Left ventricle myocardium superior (tissue), 1 donor: ENCODE measurements at regions not wholly inside any gene's neighbourhood (a gene's known extent, or its start where the extent isn't known, plus 50 kb on each side); places are given as distances from the start of the nearest gene placed in this dataset.

Experiments used
- ATAC-seq: fragments of 200-7000 bp; cut with Tn5 transposase; one replicate; pipeline ENCODE4 v1.9.1; 2020; ENCODE audit warnings: mild to moderate bottlenecking, moderate library complexity
- DNase-seq: peaks from one replicate; pipeline ENCODE4 v3.0.0-alpha.2; 2020
- intact Hi-C: fragments of 100-400 bp; cut with micrococcal nuclease; formaldehyde crosslinking; loops from one replicate; pipeline ENCODE4 v1.11.0; 2022
- donor health status: DM: no; HTN: yes; CAD: no; lungs with severe emphysema.

DNA sequence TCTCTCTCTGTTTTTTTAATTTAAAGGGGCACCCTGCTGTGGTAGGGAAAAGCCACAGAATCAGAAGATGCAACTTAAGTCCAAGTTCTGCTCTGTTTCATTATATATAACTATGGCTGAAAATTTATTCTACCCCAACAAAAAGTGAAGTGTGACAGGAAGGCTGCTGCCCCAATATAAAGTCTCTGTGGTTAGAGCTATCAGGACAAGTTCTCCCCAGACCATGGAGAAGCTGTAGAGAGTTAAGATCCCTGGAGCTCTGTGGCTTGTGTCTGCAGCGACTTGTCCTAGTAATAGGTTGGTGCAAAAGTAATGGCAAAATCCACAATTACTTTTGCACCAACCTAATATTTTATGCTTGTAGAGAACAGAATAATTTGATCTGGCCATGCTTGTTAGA, 250.9 kb downstream of the PSAT1 start:
- intact Hi-C loops, result no loop called here
- ATAC-seq, result no peak
- no peak for DNase-seq

DNA sequence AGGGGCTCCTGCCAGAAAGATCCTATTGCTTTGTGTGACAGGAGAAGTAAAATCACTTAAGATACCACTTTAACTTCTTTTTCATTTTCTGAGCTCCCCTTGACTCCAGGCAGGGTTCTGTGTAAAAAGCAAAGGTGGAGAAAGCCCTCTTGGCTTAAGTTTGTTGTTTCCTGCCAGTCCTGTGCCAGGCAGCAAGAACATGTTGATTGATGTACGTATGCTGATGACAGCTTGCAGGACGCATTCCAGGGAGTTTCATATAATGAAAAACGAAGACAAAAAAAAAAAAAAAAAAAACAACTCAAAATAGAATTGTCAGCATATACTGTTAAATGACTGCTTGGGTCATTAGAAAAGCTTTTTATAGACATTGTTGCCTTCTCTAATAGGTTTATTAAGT, 251.7 kb downstream of the PSAT1 start:
- ATAC-seq (no peak), DNase-seq (no peak)
- intact Hi-C loops, result no loop called here

DNA sequence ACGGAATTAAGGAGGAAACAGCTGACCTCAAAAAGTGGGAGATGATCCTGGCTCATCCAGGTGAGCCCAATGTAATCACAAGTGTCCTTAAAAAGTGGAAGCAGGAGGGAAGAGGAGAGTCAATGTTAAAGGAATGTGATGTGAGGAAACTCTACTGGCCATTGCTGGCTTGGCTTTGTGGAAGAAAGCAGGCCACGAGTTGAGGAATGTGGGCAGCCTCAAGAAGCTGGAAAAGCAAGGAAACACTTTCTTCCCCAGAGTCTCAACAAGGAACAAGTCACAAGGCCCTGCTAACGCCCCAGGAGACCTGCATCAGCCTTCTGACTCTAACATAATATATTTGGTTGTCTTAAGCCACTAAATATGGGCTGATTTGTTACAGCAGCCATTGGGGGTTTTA, 252.8 kb downstream of the PSAT1 start:
- no peak for ATAC-seq
- intact Hi-C loops, result no loop called here
- DNase-seq, result no peak

DNA sequence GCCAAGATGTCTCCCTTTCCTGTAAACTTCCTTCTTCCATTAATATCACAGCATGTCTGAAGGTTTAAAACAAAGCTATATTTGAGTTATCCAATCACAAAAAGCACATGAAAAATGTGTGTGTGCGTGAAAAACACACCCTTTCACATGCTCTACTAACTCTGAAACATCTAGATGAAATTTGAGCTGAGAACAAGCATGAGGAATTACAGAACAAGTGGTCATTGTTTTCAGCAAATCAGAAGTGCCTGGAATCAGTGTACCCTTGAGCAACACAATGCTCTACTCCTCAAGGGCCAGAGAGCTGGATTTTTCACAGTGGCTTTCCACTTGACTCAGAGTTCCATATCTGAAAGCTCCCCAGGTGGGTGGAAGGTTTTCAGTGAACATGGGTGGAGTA, 255.9 kb downstream of the PSAT1 start:
- intact Hi-C loops, result no loop called here
- DNase-seq (no peak), ATAC-seq (no peak)

DNA sequence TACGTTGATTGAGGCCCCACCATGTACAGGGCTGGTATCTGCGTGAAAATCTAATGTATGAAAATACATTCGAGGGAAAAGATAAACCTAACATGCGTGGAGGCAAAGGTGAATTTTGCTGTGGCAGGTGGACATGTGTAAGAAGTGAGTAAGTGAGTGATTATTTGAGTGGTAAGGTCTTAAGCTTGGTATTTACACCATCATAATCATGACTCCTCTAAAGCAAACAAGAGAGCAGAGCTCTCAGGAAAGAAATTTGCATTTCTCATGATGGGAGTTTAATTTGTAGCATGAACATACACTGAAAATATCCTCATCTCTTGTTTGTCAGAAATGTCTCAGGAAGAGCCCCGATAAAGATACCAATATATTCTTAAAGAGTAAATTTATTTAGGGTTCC, 260.6 kb downstream of the PSAT1 start:
- DNase-seq (no peak), ATAC-seq (no peak)
- intact Hi-C loops, result no loop called here

DNA sequence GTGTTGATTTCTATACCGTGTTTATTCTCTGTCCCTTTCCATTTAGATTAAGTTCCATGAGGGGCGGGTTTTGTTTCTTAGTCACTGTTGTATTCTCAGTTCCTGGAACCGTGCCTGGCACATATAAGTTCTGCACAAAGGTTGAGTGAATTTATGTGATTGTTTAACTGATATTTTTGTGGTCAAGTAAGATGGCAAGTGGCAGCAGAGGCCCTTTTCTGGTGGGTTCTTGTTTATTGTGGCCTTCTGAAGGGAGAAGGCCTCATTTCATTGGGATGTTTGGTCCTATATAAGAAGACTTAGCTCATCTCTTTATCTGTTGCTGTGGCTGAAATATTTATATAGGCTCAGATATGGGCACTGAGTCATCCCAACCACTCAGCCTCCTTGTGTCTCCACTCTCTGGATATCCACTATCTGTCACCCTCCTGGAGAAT, 262.5 kb downstream of the PSAT1 start:
- no peak for DNase-seq
- no peak for ATAC-seq

DNA sequence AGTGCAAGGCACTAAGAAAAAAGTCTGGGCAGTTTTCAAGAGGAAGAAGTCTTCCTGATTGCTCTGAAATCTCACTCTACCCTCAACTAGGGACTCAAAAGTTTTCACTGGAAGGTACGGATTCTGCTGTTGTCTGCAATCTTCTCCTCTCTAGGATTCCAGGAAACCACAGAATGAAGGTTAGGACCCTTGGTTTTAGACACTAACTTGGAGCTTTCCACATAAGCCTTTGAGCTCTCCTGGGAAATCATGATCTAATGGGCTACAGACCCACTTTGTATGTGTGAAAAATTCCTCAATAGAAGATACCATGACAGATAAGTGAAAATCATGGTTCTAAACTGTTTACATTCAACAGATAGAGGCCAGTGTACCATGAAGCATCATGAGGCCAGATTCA, 265.1 kb downstream of the PSAT1 start:
- intact Hi-C loops, result no loop called here
- DNase-seq (no peak), ATAC-seq (no peak)

More for the DNA sequence above, 262.5 kb downstream of the PSAT1 start:
- intact Hi-C loops, result no loop called here

DNA sequence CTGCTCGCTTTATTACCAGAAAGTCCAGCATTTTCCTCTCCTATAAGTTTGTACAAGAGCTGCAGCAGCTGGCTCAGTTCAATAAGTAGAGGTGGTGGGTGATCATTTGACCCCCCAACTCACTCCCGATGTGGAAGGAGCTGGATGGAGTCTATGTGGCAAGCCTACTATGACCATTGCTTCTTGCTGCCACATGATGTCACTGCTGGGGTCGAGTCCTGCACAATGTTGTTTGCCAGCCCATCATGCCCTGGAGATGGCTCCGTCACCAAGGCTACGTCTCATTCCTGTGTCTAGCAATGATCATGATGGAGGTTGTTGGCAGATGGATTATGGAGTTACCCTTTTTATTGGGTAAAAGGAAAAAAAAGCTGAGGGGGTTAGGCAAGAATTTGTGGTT, 266.3 kb downstream of the PSAT1 start:
- intact Hi-C loops, result no loop called here
- ATAC-seq, result no peak

DNA sequence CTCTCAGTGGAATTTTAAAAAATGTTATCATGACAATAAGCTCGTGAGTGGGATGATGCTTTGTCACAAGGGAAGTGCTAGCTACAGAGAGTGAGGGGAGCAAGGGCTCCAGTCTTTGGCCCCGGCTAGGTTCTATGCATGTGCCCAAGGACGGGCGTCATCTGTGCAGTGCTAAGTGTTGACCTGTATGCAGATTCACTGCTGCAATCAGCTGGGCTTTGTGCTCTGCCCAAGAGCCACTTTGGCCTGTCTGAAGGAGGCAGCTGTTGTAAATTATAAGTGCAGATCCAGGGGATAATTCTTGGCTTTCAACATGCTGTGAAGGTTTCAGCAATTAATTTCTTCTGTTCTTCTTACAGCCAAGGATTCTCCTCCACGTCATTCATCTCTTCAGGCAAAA, 268.6 kb downstream of the PSAT1 start:
- intact Hi-C loops, result no loop called here
- ATAC-seq (no peak), DNase-seq (no peak)

More for the DNA sequence above, 266.3 kb downstream of the PSAT1 start:
- DNase-seq, result no peak

DNA sequence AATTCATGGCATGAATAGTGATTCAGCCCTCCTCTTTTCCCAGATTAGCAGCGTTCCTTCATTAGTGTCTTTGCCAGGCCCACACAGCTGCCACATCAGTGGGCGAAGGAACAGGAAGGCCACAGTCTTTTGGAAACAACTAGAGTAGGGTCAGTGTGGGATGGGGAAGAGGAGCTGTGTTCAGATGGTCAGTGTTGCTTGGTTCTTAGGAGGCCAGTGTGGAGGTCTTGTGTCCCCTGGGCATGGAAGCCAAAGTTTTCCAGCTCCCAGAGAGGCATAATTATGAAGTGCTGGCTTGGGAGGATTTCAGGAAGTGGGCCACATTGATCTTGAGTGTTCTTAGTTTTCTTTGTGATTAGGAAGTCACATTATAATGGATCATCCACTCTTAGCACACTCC, 269.6 kb downstream of the PSAT1 start:
- ATAC-seq, result no peak
- intact Hi-C loops, result no loop called here

DNA sequence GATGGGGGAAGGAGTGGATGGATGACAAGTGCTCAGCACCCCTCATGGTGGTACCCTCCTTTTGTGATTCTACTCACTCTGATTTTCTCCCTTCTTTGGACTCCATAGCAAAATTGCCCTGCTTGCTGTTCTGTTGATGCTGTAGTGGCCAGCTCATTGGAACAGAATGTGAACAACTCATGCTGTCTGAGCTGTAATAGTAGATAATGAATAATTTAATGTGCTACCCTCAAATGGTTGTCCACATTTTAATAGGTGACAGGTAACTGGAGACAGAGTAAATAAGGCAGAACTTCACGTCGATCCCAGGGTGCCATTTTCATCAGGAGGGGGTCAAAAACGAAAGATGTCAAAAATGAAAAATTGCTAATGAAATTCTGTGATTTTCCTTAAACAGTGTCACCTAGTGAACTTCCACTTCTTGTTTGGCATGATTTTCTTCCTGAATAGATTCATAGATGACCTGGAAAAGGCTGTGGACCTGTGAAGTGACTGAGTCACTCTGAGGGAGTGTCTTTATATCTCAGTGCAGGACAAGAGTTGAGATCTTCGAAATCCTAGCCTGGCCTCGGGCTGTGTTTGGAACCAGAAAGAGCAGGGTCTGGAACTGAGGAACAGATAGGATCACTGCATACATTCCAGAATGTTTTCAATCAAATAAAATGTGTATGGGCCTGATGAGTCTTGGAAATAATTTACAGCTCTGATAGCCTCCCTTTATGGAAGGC, 270.2 kb downstream of the PSAT1 start:
- ATAC-seq (no peak), DNase-seq (no peak)
- intact Hi-C loops, result no loop called here

More for the DNA sequence above, 269.6 kb downstream of the PSAT1 start:
- no peak for DNase-seq

DNA sequence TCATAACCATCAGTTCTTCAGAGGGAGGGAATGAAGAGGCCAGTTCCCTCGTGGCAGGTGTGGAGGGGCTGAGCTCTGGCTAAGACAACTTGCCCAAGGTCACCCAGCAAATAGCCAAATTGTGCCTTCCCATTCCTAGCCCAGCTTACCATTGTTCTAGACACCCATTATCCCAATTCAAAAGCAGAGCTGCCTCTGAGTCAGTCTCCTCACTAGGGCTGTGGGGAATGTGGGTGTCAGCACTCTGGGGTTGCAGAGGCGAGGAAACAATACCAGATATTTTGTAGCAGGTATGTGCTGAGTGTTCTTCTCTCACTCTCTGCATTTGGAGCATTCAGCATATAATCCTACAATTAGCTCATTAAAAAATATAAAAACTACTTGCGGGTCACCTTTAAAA, 270.8 kb downstream of the PSAT1 start:
- intact Hi-C loops, result no loop called here
- ATAC-seq (no peak), DNase-seq (no peak)

DNA sequence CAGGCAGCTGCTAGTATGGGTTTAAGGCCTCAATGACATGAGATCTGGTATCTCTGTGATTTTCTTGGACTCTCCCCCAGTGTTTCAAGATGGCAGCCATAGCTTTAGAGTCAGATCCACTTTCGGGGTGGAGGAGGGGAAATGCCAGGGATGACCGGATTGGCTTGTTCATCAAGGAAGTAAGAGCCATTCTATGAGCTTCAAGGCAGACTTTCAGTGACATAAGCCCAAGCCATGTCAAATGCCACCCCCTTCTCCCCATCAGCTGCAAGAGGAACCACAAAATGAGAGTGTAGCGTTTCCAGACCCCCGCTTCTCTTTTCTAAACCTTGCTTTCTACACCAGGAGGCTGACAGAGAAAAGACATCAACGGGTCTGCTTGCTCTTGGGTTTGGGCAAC, 271.8 kb downstream of the PSAT1 start:
- DNase-seq, result no peak
- ATAC-seq, result no peak
- intact Hi-C loops, result no loop called here

DNA sequence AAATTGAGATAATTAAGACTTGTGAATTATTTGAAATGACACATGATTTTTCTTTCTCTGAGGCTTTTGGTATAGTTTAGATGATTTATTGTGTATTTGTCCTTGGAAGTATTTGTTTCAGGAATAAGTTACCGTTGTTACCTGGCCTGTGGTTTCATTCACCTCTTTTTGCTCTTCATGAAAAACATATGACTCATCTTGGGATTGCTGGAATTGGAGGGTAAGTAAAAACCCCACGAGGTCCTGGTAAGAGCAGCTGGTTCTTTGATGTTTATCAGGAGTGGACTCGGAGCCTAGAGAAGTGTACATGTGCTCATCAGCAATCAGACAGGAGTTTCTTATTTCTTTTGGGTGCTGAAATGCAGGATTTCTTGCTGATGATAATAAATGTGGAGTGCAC, 275.3 kb downstream of the PSAT1 start:
- intact Hi-C loops, result no loop called here
- DNase-seq, result no peak
- ATAC-seq, result no peak

DNA sequence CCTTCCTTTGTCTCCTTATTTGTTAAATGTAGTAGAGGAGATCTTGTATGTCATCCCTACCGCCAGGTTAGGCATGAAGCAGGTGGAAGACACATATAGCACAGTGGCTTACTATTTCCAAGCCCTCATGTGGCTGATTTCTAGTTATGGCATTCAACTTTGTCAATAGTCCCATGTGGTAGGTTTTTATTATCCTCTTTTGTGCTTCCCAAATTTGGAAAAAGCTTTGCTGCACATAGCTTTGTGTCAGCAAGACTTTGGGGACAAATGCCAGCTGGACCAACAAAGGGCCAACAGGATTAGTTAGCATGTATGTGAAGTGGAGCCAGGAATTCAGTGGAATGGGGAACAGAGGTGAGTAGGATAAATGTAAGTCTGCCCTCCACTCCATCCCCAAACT, 276.3 kb downstream of the PSAT1 start:
- ATAC-seq (no peak), DNase-seq (no peak)
- intact Hi-C loops, result no loop called here

DNA sequence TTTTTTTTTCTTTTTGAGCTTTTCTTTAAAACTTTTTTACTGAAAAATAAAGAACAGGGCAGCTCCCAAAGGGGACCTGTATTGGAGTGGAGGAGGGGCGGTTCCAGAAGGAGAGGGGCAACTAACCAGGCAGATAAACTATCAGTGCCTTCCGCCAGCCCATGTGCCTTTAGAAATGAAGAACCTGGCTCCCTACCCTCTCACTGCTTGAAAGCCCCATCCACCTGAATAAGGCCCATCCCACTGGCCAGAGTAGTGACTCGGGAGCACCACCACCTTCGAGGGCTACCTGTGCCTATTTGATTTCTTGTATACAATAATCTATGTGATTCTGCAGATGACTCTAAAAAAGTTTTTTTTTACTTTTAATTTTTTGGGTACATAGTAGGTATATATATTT, 276.7 kb downstream of the PSAT1 start:
- ATAC-seq (no peak), DNase-seq (no peak)
- intact Hi-C loops, result no loop called here

DNA sequence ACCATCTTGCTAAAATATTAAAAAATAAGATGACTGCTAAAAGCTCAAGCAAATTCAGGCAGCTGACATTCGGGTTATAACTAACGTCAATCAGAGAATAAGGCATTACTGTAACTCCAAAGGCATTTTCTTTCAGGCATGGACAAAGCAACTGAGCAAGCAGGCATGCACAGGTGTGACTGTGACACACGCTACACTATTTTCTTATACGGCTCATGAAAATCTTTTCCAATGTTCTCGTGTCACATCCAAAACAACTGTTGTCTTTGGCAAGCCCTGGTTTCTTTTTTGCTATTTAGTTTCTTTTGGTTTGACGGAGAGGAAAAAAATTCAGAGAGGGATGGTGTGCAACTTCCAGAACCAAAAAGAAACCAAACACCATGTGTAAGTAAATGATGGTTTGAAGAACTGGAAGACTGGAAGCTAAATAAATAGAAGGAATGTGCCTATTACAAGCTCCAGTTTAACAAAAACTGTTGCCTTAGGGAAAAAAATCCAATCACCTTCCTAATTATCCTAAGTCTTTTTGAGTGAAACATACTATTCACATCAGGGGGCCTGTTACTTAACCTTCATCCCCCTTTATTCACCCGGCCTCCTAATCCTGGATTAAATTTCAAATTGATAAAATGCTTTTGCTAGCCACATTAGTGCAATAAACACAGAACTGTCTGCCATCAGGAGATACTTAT, 277.6 kb downstream of the PSAT1 start:
- ATAC-seq, result no peak
- intact Hi-C loops, result no loop called here
- no peak for DNase-seq

DNA sequence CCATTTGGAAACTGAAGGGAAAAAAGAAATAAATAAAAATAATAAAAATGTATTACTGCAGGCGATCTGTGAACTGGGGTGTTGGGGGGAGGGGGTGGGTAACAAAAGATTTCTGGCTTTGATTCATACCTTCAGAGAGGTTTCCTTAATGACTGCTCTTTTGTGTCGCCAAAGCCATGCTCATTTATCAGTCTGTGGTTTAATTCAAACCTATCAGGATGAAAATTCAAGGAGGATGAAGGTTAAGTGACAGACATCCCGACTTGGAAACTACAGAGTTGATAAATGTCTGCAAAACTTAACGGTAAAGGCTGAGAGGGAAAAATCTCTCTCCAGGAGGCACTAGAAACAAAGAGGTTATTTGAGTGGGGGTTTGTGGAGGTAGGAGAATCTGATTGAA, 278.2 kb downstream of the PSAT1 start:
- ATAC-seq, result no peak
- intact Hi-C loops, result no loop called here
- DNase-seq, result no peak

DNA sequence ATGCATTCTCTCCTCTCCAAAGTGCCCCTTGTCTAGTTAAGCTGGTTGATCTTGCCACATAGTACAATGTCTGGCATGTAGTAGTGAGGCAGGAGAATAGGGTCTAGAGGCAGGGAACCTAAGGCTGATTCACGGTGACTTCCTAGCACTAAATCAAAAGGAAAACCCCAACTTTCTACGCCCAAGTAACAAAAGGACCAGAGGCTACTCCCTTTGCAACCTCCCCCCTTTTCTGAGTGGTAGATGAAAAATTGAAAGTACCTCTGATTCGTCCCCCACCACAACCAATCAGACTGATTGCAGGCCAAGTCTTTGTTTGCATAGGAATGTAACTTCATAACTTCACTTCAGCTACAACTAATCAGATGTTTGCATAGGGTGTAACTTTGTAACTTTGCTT, 278.8 kb downstream of the PSAT1 start:
- no peak for DNase-seq
- intact Hi-C loops, result no loop called here
- no peak for ATAC-seq

DNA sequence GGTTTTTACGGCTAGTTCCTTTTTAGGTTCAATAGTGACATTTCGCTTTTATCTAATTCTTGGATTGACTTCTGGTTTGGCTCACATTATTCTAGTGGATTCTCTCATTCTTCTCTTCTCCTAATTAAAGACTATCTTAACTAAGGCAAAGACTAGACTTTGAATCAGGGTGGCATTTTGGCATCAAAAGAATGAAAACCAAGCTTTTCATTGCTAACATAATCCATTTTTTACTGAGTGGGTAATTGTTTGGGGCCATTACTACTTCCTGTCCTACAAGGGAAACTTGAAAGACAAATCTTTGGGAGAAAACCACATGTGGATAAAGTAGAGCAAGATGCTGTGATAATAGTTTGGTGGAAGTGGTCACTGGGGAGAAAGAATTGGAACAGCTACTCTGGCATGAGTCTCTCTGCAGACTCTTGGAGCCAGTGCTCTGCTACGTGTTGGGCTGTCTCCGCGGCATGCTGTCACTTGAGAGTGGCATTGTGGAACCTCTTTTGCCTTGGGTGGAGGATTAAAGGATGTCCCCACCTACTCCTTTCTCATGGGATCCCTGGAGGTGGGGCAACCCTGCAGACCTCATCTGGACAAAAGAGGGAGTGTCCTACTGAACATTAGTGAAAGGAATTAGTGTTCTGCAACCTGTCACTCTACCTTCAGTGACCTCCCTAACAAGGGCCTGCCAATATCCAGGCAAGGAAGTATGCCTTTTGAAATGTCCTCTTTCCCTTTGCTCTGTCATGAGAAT, 280.4 kb downstream of the PSAT1 start:
- intact Hi-C loops, result no loop called here
- DNase-seq, result no peak
- ATAC-seq, result no peak

DNA sequence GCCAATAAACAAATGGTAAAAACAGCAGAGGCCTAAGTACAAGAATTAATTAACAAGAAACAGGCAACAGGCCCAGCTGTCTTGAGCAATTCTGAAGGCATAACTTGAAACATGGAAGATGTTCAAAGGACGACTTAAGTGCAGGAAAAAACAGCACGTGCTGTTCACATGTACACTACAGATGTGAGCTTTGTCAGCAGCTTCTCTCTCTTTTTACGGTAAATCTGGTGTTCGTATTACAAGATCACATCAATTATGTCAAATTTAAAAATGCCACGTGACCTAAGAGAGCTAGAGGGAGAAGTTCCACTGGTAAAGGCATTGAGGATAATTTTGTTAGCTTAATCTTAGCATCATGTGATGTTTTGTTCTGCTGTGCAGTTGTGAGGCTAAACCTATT, 281.1 kb downstream of the PSAT1 start:
- DNase-seq, result no peak
- no peak for ATAC-seq
- intact Hi-C loops, result no loop called here
